ENCODE measurements at regions not wholly inside any gene's neighbourhood (a gene's known extent, or its start where the extent isn't known, plus 50 kb on each side); places are given as distances from the start of the nearest gene placed in this dataset.

DNA sequence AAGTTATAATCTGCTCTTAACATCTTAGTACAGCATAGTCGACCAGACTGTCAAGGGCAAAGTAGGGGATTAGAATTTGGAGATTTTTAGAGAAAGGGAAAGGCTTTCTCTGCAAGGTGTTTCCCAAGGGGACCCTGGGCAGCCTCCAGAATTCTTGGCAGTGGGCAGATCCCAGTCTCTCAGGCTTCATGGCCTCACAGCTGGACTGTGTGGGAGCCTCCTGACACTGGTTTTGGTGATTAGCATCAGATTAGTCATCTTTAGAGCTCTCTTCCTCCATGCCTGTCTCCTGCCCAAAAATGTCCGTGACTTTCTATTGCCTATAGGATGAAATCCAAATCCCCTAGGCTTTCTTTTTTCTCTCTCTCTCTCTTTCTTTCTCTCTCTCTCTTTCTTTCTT is 370.7 kb downstream of the ZSWIM6 start:
- Histone ChIP-seq H3K27ac (ENCODE audit: low read depth in 2 of 2, low read length in 2 of 2) (no peak overlapping the region), H3K9ac (ENCODE audit: low read depth in 1 of 2, low read length in 2 of 2) (no peak overlapping the region), H3K4me3 (ENCODE audit: low read length in 2 of 2) (no peak overlapping the region), H3K36me3 (ENCODE audit: control insufficient read depth in 2 of 2, insufficient read depth in 2 of 2, low read length in 2 of 2) (no peaks in the 10 kb centered on the region), H3K9me3 (ENCODE audit: control insufficient read depth in 2 of 2, low read length in 2 of 2) (no peaks in the 10 kb centered on the region), H3K4me1 (ENCODE audit: control insufficient read depth in 2 of 2, insufficient read depth in 2 of 2, low read length in 2 of 2) (no peaks in the 10 kb centered on the region), H3K27me3 (ENCODE audit: control insufficient read depth in 2 of 2, insufficient read depth in 2 of 2, low read length in 2 of 2) (no peaks in the 10 kb centered on the region)

DNA sequence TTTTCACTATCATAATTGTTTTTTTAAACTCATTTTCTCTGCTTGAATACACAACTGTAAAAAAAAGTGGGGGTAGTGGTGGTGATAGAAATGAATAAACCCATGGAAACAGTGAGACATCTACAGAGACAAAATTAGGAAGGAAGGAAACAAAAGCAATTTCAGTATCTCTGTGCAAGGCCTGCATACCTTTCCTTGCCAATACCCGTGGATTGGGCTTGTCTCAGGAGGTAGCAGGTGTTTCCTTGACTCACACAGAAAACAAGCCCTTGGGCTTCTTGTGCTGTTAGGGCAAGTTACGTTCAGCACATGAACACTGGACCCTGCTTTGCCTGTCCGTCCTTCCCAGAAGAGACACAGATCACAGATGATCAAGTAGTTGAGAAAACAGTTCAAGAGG is 372.2 kb downstream of the ZSWIM6 start:
- no peak overlapping the region for H3K4me3 ChIP-seq (ENCODE audit: low read length in 2 of 2)
- H3K27me3 ChIP-seq (ENCODE audit: control insufficient read depth in 2 of 2, insufficient read depth in 2 of 2, low read length in 2 of 2) = no peaks in the 10 kb centered on the region
- no peaks in the 10 kb centered on the region for H3K4me1 ChIP-seq (ENCODE audit: control insufficient read depth in 2 of 2, insufficient read depth in 2 of 2, low read length in 2 of 2)
- no peaks in the 10 kb centered on the region for H3K36me3 ChIP-seq (ENCODE audit: control insufficient read depth in 2 of 2, insufficient read depth in 2 of 2, low read length in 2 of 2)
- no peak overlapping the region for H3K9ac ChIP-seq (ENCODE audit: low read depth in 1 of 2, low read length in 2 of 2)
- H3K27ac ChIP-seq (ENCODE audit: low read depth in 2 of 2, low read length in 2 of 2) = no peak overlapping the region
- no peaks in the 10 kb centered on the region for H3K9me3 ChIP-seq (ENCODE audit: control insufficient read depth in 2 of 2, low read length in 2 of 2)

- Histone ChIP-seq H3K4me1 (ENCODE audit: control insufficient read depth in 2 of 2, insufficient read depth in 2 of 2, low read length in 2 of 2) (no peaks in the 10 kb centered on the region), H3K27ac (ENCODE audit: low read depth in 2 of 2, low read length in 2 of 2) (no peak overlapping the region), H3K36me3 (ENCODE audit: control insufficient read depth in 2 of 2, insufficient read depth in 2 of 2, low read length in 2 of 2) (no peaks in the 10 kb centered on the region), H3K9ac (ENCODE audit: low read depth in 1 of 2, low read length in 2 of 2) (no peak overlapping the region), H3K9me3 (ENCODE audit: control insufficient read depth in 2 of 2, low read length in 2 of 2) (no peaks in the 10 kb centered on the region), H3K27me3 (ENCODE audit: control insufficient read depth in 2 of 2, insufficient read depth in 2 of 2, low read length in 2 of 2) (no peaks in the 10 kb centered on the region), H3K4me3 (ENCODE audit: low read length in 2 of 2) (no peak overlapping the region)
Observed at GRCh38 chr5:61706751-61707150, 374.7 kb downstream of the ZSWIM6 start.

DNA sequence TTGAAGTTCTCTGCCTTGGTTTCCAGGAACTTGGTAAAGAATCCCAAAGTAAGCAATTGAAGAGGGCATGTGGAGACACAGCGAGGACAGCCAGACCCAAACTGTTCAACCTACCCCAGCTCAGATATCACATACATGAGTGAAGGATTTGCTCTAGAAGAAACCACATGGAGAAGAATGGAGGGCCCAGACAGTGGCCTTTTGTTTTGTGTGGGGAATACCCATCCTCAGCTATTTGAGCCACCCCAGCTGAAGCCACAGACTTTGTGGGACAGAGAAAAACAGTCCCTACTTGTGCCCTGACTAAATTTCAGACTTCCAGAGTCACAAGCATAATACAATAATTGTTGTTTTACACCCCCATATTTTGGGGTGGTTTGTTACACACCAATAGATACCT is 387.1 kb downstream of the ZSWIM6 start:
- H3K36me3 ChIP-seq (ENCODE audit: control insufficient read depth in 2 of 2, insufficient read depth in 2 of 2, low read length in 2 of 2) = no peaks in the 10 kb centered on the region
- peaks cover 0 to 3% of the 10 kb centered on the region in 2 donors for H3K9me3 ChIP-seq (ENCODE audit: control insufficient read depth in 2 of 2, low read length in 2 of 2)
- no peak overlapping the region for H3K9ac ChIP-seq (ENCODE audit: low read depth in 1 of 2, low read length in 2 of 2)
- no peak overlapping the region for H3K27ac ChIP-seq (ENCODE audit: low read depth in 2 of 2, low read length in 2 of 2)
- H3K4me1 ChIP-seq (ENCODE audit: control insufficient read depth in 2 of 2, insufficient read depth in 2 of 2, low read length in 2 of 2) = no peaks in the 10 kb centered on the region
- H3K4me3 ChIP-seq (ENCODE audit: low read length in 2 of 2) = no peak overlapping the region
- no peaks in the 10 kb centered on the region for H3K27me3 ChIP-seq (ENCODE audit: control insufficient read depth in 2 of 2, insufficient read depth in 2 of 2, low read length in 2 of 2)

- Histone ChIP-seq H3K4me3 (ENCODE audit: low read length in 2 of 2) (no peak overlapping the region), H3K9ac (ENCODE audit: low read depth in 1 of 2, low read length in 2 of 2) (no peak overlapping the region), H3K36me3 (ENCODE audit: control insufficient read depth in 2 of 2, insufficient read depth in 2 of 2, low read length in 2 of 2) (no peaks in the 10 kb centered on the region), H3K27me3 (ENCODE audit: control insufficient read depth in 2 of 2, insufficient read depth in 2 of 2, low read length in 2 of 2) (no peaks in the 10 kb centered on the region), H3K9me3 (ENCODE audit: control insufficient read depth in 2 of 2, low read length in 2 of 2) (peaks cover 0 to 3% of the 10 kb centered on the region in 2 donors), H3K27ac (ENCODE audit: low read depth in 2 of 2, low read length in 2 of 2) (no peak overlapping the region), H3K4me1 (ENCODE audit: control insufficient read depth in 2 of 2, insufficient read depth in 2 of 2, low read length in 2 of 2) (no peaks in the 10 kb centered on the region)
Observed at GRCh38 chr5:61720829-61721228, 388.8 kb downstream of the ZSWIM6 start.

DNA sequence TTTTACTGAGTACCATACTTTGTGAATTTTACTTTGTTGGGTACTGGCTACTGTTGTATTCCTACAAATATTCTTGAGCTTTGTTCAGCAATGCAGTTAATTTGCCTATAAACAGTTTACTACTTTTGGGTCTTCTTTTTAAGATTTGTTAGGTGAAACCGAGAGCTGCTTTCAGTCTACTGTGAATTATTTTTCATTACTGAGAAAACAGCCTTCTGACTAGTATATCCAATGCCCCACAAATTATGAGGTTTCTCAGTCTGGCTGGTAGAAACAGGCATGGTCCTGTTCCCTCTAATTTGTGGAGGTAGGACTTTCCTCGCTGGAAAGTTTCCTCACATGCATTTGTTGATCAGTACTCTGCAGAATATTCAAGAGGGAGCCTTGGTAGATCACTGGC is 392.0 kb downstream of the ZSWIM6 start:
- H3K36me3 ChIP-seq (ENCODE audit: control insufficient read depth in 2 of 2, insufficient read depth in 2 of 2, low read length in 2 of 2) = no peaks in the 10 kb centered on the region
- no peak overlapping the region for H3K4me3 ChIP-seq (ENCODE audit: low read length in 2 of 2)
- no peaks in the 10 kb centered on the region for H3K27me3 ChIP-seq (ENCODE audit: control insufficient read depth in 2 of 2, insufficient read depth in 2 of 2, low read length in 2 of 2)
- no peak overlapping the region for H3K9ac ChIP-seq (ENCODE audit: low read depth in 1 of 2, low read length in 2 of 2)
- H3K4me1 ChIP-seq (ENCODE audit: control insufficient read depth in 2 of 2, insufficient read depth in 2 of 2, low read length in 2 of 2) = no peaks in the 10 kb centered on the region
- peaks cover 0 to 3% of the 10 kb centered on the region in 2 donors for H3K9me3 ChIP-seq (ENCODE audit: control insufficient read depth in 2 of 2, low read length in 2 of 2)
- H3K27ac ChIP-seq (ENCODE audit: low read depth in 2 of 2, low read length in 2 of 2) = no peak overlapping the region

- no peaks in the 10 kb centered on the region for H3K27me3 ChIP-seq (ENCODE audit: control insufficient read depth in 2 of 2, insufficient read depth in 2 of 2, low read length in 2 of 2)
- no peak overlapping the region for H3K4me3 ChIP-seq (ENCODE audit: low read length in 2 of 2)
- H3K9me3 ChIP-seq (ENCODE audit: control insufficient read depth in 2 of 2, low read length in 2 of 2) = no peaks in the 10 kb centered on the region
- H3K36me3 ChIP-seq (ENCODE audit: control insufficient read depth in 2 of 2, insufficient read depth in 2 of 2, low read length in 2 of 2) = no peaks in the 10 kb centered on the region
- no peak overlapping the region for H3K27ac ChIP-seq (ENCODE audit: low read depth in 2 of 2, low read length in 2 of 2)
- no peak overlapping the region for H3K9ac ChIP-seq (ENCODE audit: low read depth in 1 of 2, low read length in 2 of 2)
- no peaks in the 10 kb centered on the region for H3K4me1 ChIP-seq (ENCODE audit: control insufficient read depth in 2 of 2, insufficient read depth in 2 of 2, low read length in 2 of 2)
Observed at GRCh38 chr5:61728287-61728686, 396.2 kb downstream of the ZSWIM6 start.

DNA sequence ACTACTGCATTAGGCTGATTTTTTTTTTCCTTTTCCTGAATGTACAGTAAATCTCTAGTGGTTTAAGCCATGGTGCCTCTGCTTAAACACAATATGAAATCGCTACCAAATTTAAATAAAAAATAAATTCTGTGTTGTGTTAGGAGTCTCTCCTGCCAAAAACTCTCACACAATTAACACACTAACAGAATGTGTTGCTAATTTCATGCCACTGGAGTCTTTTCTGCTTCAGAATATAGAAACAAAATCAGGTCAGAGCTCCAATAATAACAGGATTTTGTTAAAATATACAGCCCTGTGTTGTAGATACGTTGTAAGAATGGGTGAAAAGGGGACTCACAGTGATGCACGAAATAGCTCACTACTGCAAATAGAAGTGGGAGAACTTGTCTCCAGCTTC is 398.8 kb downstream of the ZSWIM6 start:
- no peak overlapping the region for H3K4me3 ChIP-seq (ENCODE audit: low read length in 2 of 2)
- H3K4me1 ChIP-seq (ENCODE audit: control insufficient read depth in 2 of 2, insufficient read depth in 2 of 2, low read length in 2 of 2) = no peaks in the 10 kb centered on the region
- H3K27me3 ChIP-seq (ENCODE audit: control insufficient read depth in 2 of 2, insufficient read depth in 2 of 2, low read length in 2 of 2) = no peaks in the 10 kb centered on the region
- H3K9me3 ChIP-seq (ENCODE audit: control insufficient read depth in 2 of 2, low read length in 2 of 2) = no peaks in the 10 kb centered on the region
- H3K9ac ChIP-seq (ENCODE audit: low read depth in 1 of 2, low read length in 2 of 2) = no peak overlapping the region
- no peak overlapping the region for H3K27ac ChIP-seq (ENCODE audit: low read depth in 2 of 2, low read length in 2 of 2)
- H3K36me3 ChIP-seq (ENCODE audit: control insufficient read depth in 2 of 2, insufficient read depth in 2 of 2, low read length in 2 of 2) = no peaks in the 10 kb centered on the region

DNA sequence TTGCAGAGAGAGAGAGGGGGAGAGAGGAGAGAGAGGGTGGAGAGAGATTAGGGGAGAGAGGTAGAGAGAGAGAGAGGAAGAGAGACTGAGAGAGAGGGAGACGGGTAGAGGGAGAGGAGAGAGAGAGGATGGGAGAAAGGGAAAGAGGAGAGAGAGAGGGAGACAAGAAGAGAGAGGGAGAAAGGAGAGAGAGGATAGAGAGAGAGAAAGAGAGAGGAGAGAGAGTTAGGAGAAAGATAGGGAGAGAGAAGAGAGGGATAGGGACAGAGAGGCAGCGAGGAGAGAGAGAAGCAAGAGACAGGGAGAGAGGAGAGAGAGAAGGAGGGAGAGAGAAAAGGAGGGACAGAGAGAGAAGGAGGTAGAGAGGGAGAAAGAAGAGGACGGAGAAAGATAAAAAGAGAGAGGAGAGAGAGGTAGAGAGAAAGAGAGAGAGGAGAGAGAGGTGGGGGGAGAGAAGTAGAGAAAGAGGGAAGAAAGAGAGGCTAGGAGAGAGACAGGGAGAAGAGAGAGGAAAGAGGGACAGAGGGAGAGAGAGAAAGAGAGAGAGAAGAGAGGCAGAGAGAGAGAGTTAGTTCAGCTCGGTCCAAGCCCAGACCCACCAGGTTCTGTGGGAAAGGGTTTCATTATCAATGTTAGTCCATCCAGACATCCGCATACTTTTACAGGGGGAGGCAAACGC is 399.3 kb downstream of the ZSWIM6 start:
- Histone ChIP-seq H3K4me1 (ENCODE audit: control insufficient read depth in 2 of 2, insufficient read depth in 2 of 2, low read length in 2 of 2) (no peaks in the 10 kb centered on the region), H3K9ac (ENCODE audit: low read depth in 1 of 2, low read length in 2 of 2) (no peak overlapping the region), H3K27me3 (ENCODE audit: control insufficient read depth in 2 of 2, insufficient read depth in 2 of 2, low read length in 2 of 2) (no peaks in the 10 kb centered on the region), H3K36me3 (ENCODE audit: control insufficient read depth in 2 of 2, insufficient read depth in 2 of 2, low read length in 2 of 2) (no peaks in the 10 kb centered on the region), H3K9me3 (ENCODE audit: control insufficient read depth in 2 of 2, low read length in 2 of 2) (no peaks in the 10 kb centered on the region), H3K4me3 (ENCODE audit: low read length in 2 of 2) (no peak overlapping the region), H3K27ac (ENCODE audit: low read depth in 2 of 2, low read length in 2 of 2) (no peak overlapping the region)

GRCh38 chr5:61731946-61732314 is 399.9 kb downstream of the ZSWIM6 start:
- Histone ChIP-seq H3K4me3 (ENCODE audit: low read length in 2 of 2) (no peak overlapping the region), H3K4me1 (ENCODE audit: control insufficient read depth in 2 of 2, insufficient read depth in 2 of 2, low read length in 2 of 2) (no peaks in the 10 kb centered on the region), H3K9me3 (ENCODE audit: control insufficient read depth in 2 of 2, low read length in 2 of 2) (no peaks in the 10 kb centered on the region), H3K27me3 (ENCODE audit: control insufficient read depth in 2 of 2, insufficient read depth in 2 of 2, low read length in 2 of 2) (no peaks in the 10 kb centered on the region), H3K36me3 (ENCODE audit: control insufficient read depth in 2 of 2, insufficient read depth in 2 of 2, low read length in 2 of 2) (no peaks in the 10 kb centered on the region), H3K9ac (ENCODE audit: low read depth in 1 of 2, low read length in 2 of 2) (no peak overlapping the region), H3K27ac (ENCODE audit: low read depth in 2 of 2, low read length in 2 of 2) (no peak overlapping the region)

DNA sequence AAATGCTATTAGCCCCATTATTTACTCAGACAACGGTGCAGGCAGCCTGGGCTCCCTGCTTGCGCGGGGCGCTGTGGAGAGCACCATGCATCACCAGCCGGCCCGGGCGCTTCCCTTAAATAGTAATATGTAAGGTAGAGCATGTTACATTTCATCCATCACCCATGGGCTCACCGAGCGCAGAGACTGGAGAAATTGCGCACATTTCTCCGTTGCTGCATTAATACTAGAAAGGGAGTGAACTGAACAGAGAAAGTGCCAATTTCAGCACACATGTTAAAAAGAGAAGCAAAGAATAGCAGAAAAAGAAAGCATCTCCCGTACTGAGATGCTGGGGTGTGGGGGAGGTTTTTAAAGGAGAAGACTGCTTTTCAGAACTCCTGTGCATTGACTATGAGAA is 400.3 kb downstream of the ZSWIM6 start:
- no peaks in the 10 kb centered on the region for H3K9me3 ChIP-seq (ENCODE audit: control insufficient read depth in 2 of 2, low read length in 2 of 2)
- no peak overlapping the region for H3K4me3 ChIP-seq (ENCODE audit: low read length in 2 of 2)
- H3K9ac ChIP-seq (ENCODE audit: low read depth in 1 of 2, low read length in 2 of 2) = no peak overlapping the region
- H3K27me3 ChIP-seq (ENCODE audit: control insufficient read depth in 2 of 2, insufficient read depth in 2 of 2, low read length in 2 of 2) = no peaks in the 10 kb centered on the region
- no peak overlapping the region for H3K27ac ChIP-seq (ENCODE audit: low read depth in 2 of 2, low read length in 2 of 2)
- no peaks in the 10 kb centered on the region for H3K36me3 ChIP-seq (ENCODE audit: control insufficient read depth in 2 of 2, insufficient read depth in 2 of 2, low read length in 2 of 2)
- H3K4me1 ChIP-seq (ENCODE audit: control insufficient read depth in 2 of 2, insufficient read depth in 2 of 2, low read length in 2 of 2) = no peaks in the 10 kb centered on the region
